CD4-positive, alpha-beta T cell treated with Interleukin-4 for 1 hour (primary cell): ENCODE measurements at regions not wholly inside any gene's neighbourhood (a gene's known extent, or its start where the extent isn't known, plus 50 kb on each side); places are given as distances from the start of the nearest gene placed in this dataset.

ENCODE experiments used
- DNase-seq, 2 donors: peaks; one replicate each; pipeline ENCODE4 v3.0.0-alpha.2; 2020 to 2022

DNA sequence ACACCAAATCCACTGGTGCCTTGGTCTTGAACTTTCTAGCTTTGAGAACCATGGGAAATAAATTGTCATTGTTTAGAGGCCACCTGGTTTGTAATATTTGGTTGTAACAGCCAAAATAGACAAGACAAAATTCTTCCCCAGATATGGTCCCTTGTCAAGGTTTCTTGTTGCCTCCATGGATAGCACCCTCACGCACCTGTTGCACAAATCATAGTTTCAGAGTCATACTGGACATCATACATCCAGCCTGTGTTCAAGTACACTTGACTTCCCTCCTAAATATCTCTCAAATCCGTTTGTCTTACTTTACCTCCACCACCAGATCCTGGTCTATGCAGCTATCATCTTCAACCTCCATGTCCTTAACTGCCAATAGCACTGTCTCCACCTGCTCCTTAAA, 256.7 kb upstream of the IGFBP3 start:
- no peak for DNase-seq

DNA sequence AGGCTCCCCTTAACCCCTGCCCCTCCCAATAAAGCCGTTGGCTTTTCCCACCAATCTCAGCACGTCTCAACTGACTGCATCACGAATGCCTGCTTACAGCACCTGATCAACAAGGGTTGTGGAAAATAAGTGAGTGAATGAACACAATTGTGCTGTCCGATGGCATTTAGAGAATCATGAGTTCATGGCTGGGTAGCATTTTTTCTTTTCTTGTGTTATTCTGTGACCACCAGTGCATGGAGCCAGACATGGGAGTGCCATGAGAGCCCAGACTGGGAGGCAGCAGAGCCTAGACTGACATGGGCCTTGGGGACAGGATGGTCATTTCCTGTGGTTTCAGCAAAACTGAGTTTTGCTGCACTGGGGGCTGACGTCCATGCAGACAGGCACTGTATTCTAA, 254.1 kb upstream of the IGFBP3 start:
- no peak for DNase-seq

DNA sequence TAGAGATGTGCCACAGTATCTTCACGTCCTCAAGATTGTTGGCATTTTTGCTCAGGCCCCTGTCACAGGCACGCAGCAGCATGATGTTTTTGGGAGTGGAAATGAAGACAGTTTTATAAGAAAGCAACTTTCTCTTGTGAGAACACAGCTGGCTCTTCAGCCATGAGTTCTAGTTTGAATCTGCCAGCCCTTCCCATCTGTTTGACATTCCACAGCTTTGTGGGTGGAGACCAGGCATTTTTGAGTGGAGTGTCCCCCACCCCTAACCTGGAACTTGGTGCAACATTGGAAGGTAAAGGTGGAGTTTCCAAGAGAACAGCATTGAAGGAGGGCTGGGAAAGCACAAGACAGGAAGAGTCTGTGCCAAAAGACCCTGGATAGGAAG, 253.1 kb upstream of the IGFBP3 start:
- no peak for DNase-seq

DNA sequence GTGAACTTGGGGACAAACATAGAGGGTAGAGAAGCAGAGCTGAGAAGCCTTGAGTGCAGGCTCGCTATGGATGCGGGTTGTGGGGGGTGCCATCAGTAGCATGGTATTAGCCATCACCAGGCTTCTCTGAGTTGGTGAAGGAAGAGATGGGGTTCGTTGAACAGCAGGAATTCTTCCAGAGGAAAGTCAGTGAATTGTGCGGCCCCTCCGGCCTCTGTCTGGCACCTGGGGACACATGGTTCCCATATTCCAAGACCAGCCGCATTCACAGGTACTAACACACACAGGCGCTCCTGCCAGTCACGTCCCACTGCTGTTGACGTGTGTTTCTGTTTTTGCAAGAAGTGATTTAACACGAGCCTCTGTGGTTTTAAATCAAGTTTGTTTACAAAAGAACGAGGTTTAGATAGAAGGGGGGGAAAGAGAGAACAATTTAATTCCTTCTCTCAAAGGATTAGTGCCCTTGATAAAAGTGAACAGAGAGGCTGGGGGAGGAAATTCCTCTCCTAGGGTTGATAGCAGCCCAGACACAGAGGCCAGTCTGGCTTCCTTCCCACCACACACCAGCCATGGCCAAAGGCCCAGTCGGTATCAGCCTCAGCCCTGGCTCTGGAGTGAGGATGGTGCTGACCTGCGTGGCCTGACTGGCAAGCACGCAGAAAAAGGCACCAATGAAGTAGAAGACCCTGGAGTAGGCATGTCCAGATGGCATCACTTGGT, 252.6 kb upstream of the IGFBP3 start:
- no peak for DNase-seq

DNA sequence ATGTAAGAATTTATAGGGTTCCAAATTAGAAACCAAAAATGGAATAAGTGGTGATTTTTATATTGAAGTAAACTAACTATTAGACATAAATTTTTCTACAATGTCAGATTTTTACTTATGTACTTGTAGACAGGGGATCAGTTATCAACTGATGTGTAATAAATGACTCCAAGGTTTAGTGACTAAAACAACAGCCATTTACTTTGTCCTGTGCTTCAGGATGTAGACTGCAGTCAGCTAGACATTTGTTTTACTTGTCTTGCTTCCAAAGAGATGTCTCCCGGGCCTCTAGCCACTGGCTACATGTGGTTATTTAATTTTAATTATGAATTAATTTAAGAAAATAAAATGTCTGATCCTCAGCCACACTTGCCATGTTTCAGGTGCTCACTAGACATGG, 249.7 kb upstream of the IGFBP3 start:
- DNase-seq: no peak

DNA sequence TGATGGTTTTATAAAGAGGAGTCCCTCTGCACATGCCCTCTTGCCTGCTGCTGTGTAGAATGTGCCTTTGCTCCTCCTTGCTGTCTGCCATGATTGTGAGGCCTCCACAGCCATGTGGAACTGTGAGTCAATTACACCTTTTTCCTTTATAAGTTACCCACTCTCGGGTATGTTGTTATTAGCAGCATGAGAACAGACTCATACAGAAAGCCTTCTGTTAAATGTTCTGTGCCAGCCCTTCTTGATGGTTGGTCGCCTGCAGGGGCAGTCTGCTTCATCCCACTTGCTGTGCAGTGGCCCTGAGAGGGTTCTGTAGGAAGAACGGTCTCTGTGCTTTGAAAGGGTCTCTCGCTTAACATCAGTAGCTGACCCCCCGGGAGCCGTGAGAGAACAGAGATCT, 248.9 kb upstream of the IGFBP3 start:
- DNase-seq: no peak

DNA sequence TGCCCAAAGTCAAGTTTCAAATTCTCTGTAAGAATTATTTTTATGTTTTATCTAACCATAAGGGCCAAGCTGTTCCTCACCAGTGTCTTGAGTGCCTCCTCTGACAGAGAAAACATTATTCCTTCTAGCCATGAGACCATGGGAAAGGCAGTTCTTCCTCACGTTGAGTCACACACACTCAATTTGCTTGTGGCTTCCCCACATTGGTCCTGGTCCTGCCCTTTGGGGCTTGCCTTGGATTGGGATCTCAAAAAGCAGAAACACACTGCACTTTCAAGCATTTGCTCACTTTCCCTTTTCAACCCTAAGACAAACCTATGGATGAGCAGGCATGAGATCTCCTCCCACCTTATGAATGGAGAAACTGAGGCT, 248.3 kb upstream of the IGFBP3 start:
- no peak for DNase-seq

DNA sequence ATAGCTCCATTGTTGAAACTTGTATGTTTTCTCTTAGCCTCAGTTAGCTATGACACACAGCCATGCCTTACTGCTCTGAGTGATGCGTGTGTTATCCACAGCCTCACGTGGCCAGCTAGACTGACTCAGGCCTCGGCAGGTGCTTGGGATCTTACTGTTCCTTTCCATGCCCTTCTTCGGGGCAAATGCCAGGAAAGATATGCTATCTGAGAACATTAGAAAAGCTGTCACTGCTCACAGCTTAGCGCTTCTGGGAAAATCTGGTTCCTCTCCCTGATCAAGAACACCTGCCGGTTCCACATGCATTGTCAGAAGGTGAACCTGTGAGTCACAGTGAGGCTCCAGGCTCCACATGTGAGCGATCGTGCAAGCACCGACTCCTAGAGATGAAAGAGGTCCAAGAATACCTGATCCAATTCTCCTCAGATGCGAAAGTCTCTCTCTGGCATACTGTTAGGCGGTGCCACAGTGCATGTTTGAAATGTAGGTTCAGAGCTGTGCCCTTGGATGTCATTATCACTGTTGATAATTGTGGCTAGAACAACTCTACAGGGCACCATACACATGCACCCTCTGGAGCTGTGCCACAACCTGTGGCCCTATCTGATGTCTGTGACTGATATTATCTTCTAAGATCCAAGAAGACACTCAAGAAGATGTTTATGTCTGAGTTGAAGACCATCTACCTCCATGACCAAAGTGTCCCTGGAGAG, 247.8 kb upstream of the IGFBP3 start:
- no peak for DNase-seq

DNA sequence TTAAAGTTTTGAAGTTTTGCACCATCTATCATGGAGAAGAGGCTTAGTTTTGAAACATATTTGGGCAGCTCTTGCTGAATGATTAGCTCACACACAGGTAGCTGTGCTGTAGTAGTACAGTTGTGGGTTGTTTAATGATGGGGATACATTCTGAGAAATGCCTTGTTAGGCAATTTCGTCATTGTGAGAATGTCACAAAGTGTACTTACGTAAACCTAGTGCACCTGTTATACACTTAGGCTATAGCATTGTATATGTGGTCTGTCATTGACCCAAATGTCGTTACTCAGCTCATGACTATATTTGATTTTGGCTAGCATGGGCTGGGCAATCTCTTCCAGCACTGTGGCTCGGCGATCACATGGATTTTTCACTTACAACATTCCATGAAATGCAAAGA, 247.2 kb upstream of the IGFBP3 start:
- no peak for DNase-seq

DNA sequence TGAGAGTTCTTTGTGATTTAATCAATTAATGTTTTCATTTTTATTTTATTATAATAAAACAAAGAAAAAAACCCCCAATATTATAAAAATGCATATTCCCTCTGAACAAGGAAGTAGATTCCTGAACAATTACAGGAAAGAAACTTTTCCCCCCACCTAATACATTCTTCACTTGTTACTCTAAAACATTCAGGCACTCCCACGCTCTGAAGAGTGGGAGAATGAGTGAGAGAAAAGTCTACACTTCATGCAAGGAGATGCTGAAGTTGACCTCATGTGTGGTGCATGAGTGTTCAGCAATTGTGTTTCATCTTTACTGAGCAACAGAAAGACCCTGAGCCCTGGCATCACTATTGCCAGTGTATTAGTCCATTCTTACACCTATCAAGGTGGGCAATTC, 244.2 kb upstream of the IGFBP3 start:
- DNase-seq: no peak

DNA sequence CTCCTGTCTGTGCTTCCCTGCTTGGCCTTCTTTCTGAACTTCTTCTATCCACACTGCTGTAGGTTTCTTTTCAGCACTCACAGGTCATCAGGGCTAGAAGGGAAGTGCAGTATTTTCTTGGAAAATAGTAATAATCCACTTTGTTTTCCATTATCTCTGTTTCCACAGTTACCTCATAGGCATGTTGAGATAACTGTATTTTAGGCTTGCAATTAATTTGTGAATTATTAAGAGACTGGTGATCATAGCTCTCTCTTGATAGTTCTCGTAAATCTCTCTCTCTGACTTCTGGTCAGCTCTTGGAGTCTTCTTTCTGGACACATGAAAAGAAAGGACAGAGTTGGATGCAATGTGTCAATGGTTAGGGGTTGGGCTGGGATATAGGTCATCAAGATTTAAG, 243.6 kb upstream of the IGFBP3 start:
- DNase-seq: no peak

DNA sequence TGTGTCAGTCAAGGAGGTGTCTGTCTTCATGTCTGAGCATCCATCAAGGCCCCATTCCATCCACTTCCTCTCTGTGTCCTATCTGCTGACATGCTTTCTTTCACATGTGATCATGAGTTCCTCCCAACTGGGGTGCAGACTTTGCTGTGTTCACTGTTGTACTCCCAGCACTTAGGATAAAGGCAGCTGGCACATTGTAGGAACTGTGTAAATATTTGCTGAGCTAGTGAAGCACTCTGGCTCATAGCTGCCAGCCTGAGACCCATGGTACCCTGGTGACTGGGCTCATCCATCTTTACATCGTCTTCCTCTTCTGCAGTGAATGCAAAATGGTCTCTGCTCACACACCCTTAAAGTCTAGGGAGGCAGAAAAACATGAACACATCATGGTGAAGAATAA, 242.2 kb upstream of the IGFBP3 start:
- no peak for DNase-seq

DNA sequence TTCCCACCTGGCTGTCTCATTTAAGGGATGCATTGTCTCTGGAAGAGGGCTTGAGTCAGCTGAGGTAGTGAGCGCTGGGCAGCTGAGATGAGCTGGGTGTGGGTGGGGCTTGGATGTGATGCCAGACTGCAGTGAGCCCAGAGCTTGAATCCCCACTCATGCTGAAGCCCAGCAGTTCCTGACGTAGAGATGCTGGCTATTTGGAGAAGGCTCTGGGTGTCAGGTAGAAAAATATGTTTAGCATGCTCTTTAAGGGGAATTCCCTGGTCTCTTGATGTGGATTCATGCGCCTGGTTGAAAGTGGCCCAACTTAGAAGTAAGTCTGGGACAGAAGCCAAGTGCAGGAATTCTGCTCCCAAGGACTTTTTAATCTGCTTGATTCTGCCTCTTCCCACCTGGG, 241.5 kb upstream of the IGFBP3 start:
- no peak for DNase-seq

DNA sequence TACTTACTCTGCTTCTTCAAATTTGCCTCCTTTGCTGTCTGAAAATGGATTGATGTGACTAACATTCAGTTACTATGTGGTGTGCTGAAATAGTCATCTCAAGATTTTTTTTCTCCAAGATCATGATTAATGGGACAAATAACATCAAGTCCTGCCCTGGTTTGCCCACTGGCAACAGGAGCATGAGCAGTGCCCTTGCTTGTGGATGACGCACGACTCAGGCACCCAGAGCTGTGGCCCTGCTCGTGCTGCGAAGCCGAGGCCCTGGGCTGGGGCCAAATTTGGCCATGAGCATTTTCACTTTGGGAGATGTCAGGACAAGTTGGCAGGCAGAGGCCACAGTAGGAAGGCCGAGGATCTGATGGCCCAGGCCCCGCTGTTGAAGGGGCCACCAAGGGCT, 239.8 kb upstream of the IGFBP3 start:
- DNase-seq: no peak

DNA sequence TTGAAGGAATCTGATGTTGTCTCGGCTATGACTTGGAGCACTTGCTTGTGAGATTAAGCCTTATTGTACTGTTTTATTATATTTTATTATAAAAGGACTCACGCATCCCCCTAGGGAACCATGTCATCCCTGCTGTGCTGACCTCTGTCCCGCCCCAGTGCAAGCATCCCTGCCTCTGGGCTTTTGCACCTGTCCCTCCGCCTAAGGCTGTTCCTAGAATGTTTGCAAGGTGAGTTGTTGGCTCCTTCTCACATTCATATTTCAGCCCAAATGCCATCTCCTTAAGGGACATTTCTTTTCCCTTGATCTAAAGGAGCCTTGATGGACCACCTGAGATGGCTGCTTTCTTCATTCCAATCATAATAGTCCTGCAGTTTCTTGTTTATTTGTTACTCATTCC, 236.9 kb upstream of the IGFBP3 start:
- DNase-seq: no peak

DNA sequence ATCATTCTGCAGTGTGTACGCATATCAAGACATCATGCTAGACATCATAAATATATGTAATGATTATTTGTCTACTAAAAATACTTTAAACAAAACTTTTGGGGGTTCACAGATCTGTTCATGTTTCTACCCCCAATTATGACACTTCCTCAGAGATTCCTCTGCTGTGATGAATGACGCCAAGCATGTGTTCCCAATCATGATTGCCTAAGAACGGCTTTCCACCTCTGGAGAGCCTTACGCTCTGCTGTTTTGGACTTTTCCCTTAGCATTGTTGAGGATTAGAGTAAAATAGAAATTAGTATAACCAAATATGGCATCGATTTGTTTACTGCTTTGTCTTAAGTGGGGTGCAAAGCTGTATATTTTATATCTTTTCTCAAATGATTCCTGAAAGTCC, 236.3 kb upstream of the IGFBP3 start:
- DNase-seq: no peak

DNA sequence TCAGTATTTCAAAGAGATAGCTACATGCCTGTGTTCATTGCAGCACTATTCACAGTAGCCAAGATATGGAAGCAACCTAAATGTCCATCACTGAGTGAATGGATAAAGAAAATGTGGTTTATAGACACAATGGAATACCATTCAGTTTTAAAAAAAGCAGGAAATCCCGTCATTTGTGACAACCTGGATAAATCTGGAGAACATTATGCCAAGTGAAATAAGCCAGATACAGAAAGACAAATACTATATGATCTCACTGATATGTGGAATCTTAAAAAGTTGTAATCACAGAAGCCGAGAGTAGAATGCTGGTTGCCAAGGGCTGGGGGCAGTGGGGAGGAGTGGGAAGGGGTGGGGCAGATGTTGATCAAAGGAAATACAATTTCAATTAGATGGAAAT, 235.8 kb upstream of the IGFBP3 start:
- DNase-seq: no peak

DNA sequence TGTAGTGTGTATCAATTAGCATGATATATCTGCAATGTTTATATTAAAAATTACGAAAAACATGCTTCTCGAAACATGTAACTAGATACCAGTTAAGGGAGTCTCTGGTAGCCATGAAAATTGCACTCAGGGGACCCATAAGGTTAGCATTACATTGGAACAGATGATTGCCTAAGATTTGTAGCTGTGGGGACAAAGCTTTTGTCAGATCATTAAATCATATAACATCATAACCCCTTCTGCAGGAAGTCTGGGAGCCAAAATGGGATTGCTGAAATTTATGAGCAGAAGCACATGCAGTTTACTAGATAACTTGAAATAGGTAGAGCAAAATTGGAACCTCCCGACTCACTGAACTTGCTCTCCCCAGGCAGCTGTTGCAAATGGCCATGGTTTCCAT, 235.0 kb upstream of the IGFBP3 start:
- no peak for DNase-seq

DNA sequence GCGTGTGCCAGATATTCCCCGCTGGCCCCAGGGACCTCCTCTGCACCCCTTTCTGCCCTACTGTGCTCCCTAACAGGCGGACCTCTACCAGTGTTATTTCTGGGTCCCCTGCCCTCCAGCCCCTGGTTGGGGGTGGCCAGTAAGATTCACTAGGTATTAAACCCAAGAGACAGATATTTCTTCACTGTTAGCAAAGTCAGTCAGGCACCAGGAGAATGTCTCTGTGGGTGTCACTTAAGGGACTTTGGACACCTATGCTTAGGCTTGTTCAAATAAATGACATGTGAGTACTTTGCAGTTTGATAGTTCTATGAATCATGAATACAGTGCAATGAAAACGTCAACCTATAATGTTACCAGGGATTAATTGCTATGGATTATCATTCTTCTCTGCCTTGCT, 234.3 kb upstream of the IGFBP3 start:
- DNase-seq: no peak

DNA sequence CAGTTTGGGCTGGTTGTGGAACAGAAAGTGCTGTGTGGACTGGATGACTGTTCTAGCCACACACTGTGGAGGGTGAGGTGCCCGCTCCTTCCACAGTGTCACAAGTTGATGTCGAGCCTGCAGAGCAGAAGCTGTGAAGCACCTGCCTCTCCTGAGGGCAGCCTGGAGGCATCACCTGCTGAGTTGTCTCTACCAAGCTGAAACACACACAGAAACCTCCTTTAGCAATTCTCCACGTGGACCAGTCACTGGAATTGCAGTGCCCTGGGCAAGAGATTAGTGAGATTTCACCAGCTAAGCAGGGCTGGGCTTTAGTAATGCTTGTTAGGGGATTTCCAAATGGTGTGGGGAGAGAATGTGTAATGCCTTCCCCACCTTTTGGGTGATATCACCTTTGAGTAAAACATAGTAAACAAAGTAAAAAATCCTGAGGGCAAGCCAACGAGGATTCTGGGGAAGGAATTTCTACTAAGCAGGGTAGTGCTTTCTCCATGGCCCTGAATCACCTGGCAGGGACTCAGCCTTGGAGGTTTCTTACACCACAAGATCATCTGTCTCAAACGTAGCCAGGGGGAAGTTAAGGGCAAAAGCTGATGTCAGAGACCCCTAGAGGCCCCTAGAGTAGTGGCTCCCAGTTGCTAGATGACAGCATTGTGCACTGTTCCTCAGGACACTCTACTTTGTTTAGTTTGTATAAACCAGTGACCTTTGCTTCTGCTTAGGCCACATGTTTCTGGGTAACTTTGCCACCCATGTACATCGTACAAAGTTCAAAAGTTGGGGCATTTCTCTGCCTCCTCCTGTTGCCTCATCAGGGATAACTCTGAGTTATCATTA, 233.1 kb upstream of the IGFBP3 start:
- DNase-seq: no peak

DNA sequence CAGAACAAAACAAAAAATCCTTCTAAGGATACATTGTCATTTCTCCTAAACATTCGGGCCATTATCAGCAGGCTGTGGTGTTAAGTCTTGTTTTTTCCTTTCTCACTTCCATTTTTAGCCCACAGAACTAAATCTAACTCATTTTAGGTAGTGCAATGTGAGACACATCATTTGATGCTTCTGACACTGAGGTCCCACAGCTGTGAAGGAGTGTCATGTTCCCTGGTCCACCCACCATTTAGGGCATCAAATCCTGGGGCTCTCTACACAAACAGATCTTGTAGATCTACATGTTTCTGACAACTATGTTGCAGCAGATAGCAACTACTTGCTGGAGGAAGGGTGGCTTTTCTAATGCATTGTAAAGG, 232.5 kb upstream of the IGFBP3 start:
- no peak for DNase-seq

DNA sequence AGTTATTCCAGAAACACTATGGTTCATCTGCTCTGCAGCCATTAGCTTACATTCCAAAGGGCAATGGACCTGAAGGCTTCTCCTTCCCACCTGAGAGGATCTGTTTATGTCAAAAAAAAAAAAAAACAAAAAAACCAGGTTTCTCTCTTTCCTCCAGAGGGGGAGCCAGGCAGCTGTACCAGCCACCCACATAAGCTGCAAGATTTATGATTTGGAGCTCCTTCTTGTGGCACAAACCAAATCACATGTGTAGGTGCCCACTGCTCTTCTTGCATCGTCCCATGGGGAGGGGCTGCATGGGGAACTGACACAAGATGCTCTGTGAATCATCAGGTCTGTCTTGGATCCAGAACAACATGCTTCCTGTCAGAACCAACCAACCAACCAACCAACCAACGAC, 231.6 kb upstream of the IGFBP3 start:
- DNase-seq: no peak

DNA sequence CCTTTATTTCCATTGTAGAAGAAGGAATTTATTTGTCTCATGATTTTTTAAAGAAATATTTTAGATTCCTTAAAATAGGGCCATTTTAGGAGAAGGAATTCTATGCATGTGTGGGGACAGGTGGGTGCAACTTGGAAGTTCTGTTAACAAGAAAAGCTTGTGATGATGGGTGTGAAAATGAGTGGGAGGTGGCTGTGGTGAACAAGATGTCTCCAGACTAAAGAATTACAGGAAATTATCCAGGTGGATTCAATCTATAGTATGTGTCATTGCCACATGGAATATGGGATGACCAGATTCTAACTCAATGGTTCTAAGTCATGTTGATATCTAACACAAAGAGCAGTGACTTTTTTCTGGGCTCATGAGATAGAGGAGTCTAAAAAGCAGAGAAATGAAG, 229.6 kb upstream of the IGFBP3 start:
- no peak for DNase-seq

DNA sequence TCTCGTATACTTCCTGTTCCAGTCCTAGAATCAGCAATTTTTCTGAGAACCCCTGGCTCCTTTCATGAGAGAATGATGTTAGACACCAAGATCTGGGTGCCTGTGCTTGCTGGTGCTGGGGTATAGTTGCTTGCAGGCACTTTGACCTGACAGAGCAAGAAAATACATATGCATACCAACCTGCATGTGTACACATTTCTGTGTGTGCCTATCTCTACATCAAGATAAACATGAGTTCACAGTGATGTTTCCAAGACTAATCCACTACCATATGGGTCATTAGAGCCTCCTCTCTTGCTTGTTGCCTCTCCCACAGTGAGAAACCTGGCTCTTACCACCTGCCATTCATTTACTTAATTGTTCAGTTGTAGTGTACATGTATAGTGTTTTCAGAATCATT, 229.1 kb upstream of the IGFBP3 start:
- DNase-seq: no peak
